ENCODE measurements at regions not wholly inside any gene's neighbourhood (a gene's known extent, or its start where the extent isn't known, plus 50 kb on each side); places are given as distances from the start of the nearest gene placed in this dataset.

- H3K9me3 ChIP-seq (replicated peaks; ENCODE audit: control insufficient read depth, insufficient read depth, low read length): no peaks in the 10 kb centered on the region
- no peak for TF ChIP-seq FOS (IDR thresholded peaks at IDR 0.05; ENCODE audit: borderline replicate concordance, insufficient read depth, low read length)
- no peak for TF ChIP-seq POLR2AphosphoS5 (IDR thresholded peaks at IDR 0.05; ENCODE audit: insufficient read depth, low read depth, low read length)
- TF ChIP-seq MYC (IDR thresholded peaks at IDR 0.05; ENCODE audit: low read depth, low read length): no peak
- no peak for TF ChIP-seq EZH2 (IDR thresholded peaks at IDR 0.05; ENCODE audit: borderline replicate concordance, low read depth, low read length, severe bottlenecking)
- no peak for TF ChIP-seq GATA2 (IDR thresholded peaks at IDR 0.05; ENCODE audit: insufficient read depth, insufficient read length, low read depth, low read length)
- TF ChIP-seq MAX (IDR thresholded peaks at IDR 0.05; ENCODE audit: insufficient read depth, insufficient read length): no peak
- TF ChIP-seq JUN (IDR thresholded peaks at IDR 0.05; ENCODE audit: borderline replicate concordance, insufficient read depth, insufficient read length, low read depth): no peak
- no peak for TF ChIP-seq POLR2A (IDR thresholded peaks at IDR 0.05; ENCODE audit: low read depth, low read length)
- no peak for TF ChIP-seq CTCF (IDR thresholded peaks at IDR 0.05; ENCODE audit: extremely low read depth in 1 of 2, insufficient read depth in 1 of 2, low read depth in 1 of 2, low read length in 2 of 2)
- intact Hi-C loops (cut with micrococcal nuclease): no loop called here
- no peak overlapping the region for H3K4me3 ChIP-seq (replicated peaks in 1 of 3; ENCODE audit: insufficient read depth in 1 of 3, low read depth in 1 of 3, low read length in 3 of 3)
- no peaks in the 10 kb centered on the region for H3K9me1 ChIP-seq (replicated peaks; ENCODE audit: control insufficient read depth, extremely low read depth, insufficient read depth, low read length)
- no peak overlapping the region for H3K4me2 ChIP-seq (ENCODE audit: insufficient read depth, low read length)
- CTCF ChIA-PET: interaction anchor here (1.0 kb wide), 2 partner anchors 9 to 26 kb away, joined by 5 to 6 read pairs; no protein-coding TSS in a partner anchor
- no TSS peak for BruUV-seq (replicated peaks)
- no peak overlapping the region for H3K27ac ChIP-seq (ENCODE audit: insufficient read depth, low read depth, low read length)
- no peak overlapping the region for H2AFZ ChIP-seq (ENCODE audit: low read depth, low read length)
- H3K9ac ChIP-seq (replicated peaks; ENCODE audit: extremely low read depth, insufficient read depth, low read length): no peak overlapping the region
- FAIRE-seq (no peak), DNase-seq (ENCODE audit: low read depth, low spot score) (peak; percentile 26)
- POLR2A ChIA-PET: no interaction called here
- H3K36me3 ChIP-seq (ENCODE audit: control insufficient read depth in 2 of 2, extremely low read depth in 1 of 2, insufficient read depth in 2 of 2, low read length in 2 of 2): no peaks in the 10 kb centered on the region
- no peaks in the 10 kb centered on the region for H3K79me2 ChIP-seq (ENCODE audit: control insufficient read depth, insufficient read depth, low read length)
- H4K20me1 ChIP-seq (replicated peaks; ENCODE audit: control insufficient read depth, extremely low read depth, insufficient read depth, low read length): no peaks in the 10 kb centered on the region
- H3K4me1 ChIP-seq (ENCODE audit: control insufficient read depth, extremely low read depth, insufficient read depth, low read length): no peaks in the 10 kb centered on the region
- dilution Hi-C loops (cut with MboI; ENCODE audit: extremely low pct_ligation_motif_present, low sequenced_read_pairs): no loop called here
- no peaks in the 10 kb centered on the region for H3K27me3 ChIP-seq (ENCODE audit: control insufficient read depth in 2 of 2, insufficient read depth in 2 of 2, low read length in 2 of 2)
Observed at GRCh38 chr21:25359724-25360123, 247.6 kb downstream of the MRPL39 start.

Measured in endothelial cell of umbilical vein (primary cell).